ENCODE measurements at regions not wholly inside any gene's neighbourhood (a gene's known extent, or its start where the extent isn't known, plus 50 kb on each side); places are given as distances from the start of the nearest gene placed in this dataset.

DNA sequence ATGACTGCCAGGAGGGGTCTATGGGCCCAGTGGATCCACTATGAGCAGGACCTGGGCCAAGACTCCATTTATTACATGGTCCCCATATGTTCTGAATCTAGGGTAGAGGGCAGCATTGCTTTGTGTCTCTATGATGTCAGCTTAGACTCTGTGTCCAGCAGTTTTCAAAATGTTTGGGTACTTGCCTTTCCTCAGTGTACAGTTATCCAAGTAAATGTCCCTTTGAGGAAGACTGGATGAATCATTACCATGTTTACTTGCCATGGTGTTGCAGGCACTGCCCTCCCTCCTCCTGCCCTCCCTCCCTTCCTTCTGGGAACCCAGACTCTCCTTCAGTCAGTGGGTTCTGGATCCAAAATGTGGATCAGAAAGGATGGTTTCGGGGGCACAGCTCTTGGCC is 108.6 kb downstream of the NRN1 start:
- TF ChIP-seq, protein P1, sequence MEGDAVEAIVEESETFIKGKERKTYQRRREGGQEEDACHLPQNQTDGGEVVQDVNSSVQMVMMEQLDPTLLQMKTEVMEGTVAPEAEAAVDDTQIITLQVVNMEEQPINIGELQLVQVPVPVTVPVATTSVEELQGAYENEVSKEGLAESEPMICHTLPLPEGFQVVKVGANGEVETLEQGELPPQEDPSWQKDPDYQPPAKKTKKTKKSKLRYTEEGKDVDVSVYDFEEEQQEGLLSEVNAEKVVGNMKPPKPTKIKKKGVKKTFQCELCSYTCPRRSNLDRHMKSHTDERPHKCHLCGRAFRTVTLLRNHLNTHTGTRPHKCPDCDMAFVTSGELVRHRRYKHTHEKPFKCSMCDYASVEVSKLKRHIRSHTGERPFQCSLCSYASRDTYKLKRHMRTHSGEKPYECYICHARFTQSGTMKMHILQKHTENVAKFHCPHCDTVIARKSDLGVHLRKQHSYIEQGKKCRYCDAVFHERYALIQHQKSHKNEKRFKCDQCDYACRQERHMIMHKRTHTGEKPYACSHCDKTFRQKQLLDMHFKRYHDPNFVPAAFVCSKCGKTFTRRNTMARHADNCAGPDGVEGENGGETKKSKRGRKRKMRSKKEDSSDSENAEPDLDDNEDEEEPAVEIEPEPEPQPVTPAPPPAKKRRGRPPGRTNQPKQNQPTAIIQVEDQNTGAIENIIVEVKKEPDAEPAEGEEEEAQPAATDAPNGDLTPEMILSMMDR (IDR thresholded peaks at IDR 0.05), result no peak
- TF ChIP-seq POLR2A (IDR thresholded peaks at IDR 0.05), result no peak

Data from body of pancreas (tissue), 4 donors.